HEK293 (cell line): ENCODE measurements at regions not wholly inside any gene's neighbourhood (a gene's known extent, or its start where the extent isn't known, plus 50 kb on each side); places are given as distances from the start of the nearest gene placed in this dataset.

Experiments
- BCL11B ChIP-seq: fragments of 450-650 bp; formaldehyde crosslinking; IDR thresholded peaks from 2 replicates; pipeline ENCODE4 v1.5.1; 2016; ENCODE audit warnings: low read depth, missing biosample characterization, missing genetic modification characterization
- CTCF ChIP-seq: fragments of 450-650 bp; formaldehyde crosslinking; IDR thresholded peaks from 2 replicates; pipeline ENCODE4 v1.5.1; 2016; ENCODE audit warnings: missing biosample characterization, missing genetic modification characterization
- TRIM28 ChIP-seq: IDR thresholded peaks from 2 replicates; pipeline ENCODE4 v1.6.1; 2011; ENCODE audit warnings: low read length, control low read depth, borderline replicate concordance
- ZNF274 ChIP-seq, 2 experiments: fragments of 200-500 bp in 1 of 2; fragments of 450-650 bp in 1 of 2; sonication (Bioruptor generic) in 1 of 2; formaldehyde crosslinking in 1 of 2; IDR thresholded peaks; 2 replicates each; pipeline versions ENCODE4 v1.5.1 to v1.6.1; 2014 to 2016; ENCODE audit warnings: borderline replicate concordance in 1 of 2, inconsistent platforms in 1 of 2, low read length in 1 of 2, missing biosample characterization in 1 of 2, missing genetic modification characterization in 1 of 2
- ZNF670 ChIP-seq: fragments of 450-650 bp; formaldehyde crosslinking; IDR thresholded peaks from 2 replicates; pipeline ENCODE4 v1.5.1; 2016; ENCODE audit warnings: missing biosample characterization, missing genetic modification characterization, low read depth

- TF ChIP-seq ZNF670 (tag by site-specific recombination), result no peak
- TF ChIP-seq BCL11B (tag by site-specific recombination), result no peak
- no peak for TF ChIP-seq CTCF (tag by site-specific recombination)
- TF ChIP-seq TRIM28, result no peak
- TF ChIP-seq ZNF274 (IDR thresholded peaks at IDR 0.05; ENCODE audit: low read length), result no peak
- TF ChIP-seq ZNF274 (tag by site-specific recombination; IDR thresholded peaks at IDR 0.05; ENCODE audit: borderline replicate concordance), result no peak
Measured at GRCh38 chr12:71007781-71008404, 87.4 kb upstream of the PTPRR start.
